HCT116 (cell line): ENCODE measurements at regions not wholly inside any gene's neighbourhood (a gene's known extent, or its start where the extent isn't known, plus 50 kb on each side); places are given as distances from the start of the nearest gene placed in this dataset.

Experiments used
- ATAC-seq: fragments of 200-7000 bp; cut with Tn5 transposase; 2 replicates; pipeline ENCODE4 v1.9.1; 2020; ENCODE audit warnings: mild to moderate bottlenecking, moderate library complexity
- BruUV-seq: library from RNA; stranded (reverse); fragments of 400-500 nt; replicated peaks from 2 replicates; lab custom pipeline; 2021; lab: Mats Ljungman, UMichigan
- CTCF ChIA-PET: fragments of 300-600 bp; sonication (Branson Sonifier 250); formaldehyde crosslinking; loops from one replicate; lab custom pipeline; 2021; ENCODE audit warnings: antibody characterized with exemption; lab: Charles Lee
- POLR2A ChIA-PET: fragments of 300-600, 350-600 bp; sonication (Branson Sonifier 250); formaldehyde crosslinking; loops from one replicate; lab custom pipeline; 2021; ENCODE audit warnings: antibody characterized with exemption; lab: Charles Lee
- RAD21 ChIA-PET, 2 experiments: fragments of 300-600 bp; sonication (Branson Sonifier 250); formaldehyde crosslinking; loops; one replicate each; lab custom pipeline; 2023; ENCODE audit warnings: low total read pairs in 2 of 2; ENCODE audit not compliant: uncharacterized antibody in 2 of 2, unreplicated experiment in 2 of 2, low non-redundant PET in 1 of 2; lab: Charles Lee
- DNase-seq: peaks from one replicate; pipeline ENCODE4 v3.0.0-alpha.2; 2010; ENCODE audit warnings: low read depth, low spot score
- H2AFZ ChIP-seq: fragments of 200-600 bp; shearing (Covaris generic), sonication (generic); 2 replicates; pipeline ENCODE4 v1.6.1; 2017; ENCODE audit warnings: low read depth, mixed run types, mixed read lengths, antibody characterized with exemption, low read length; ENCODE audit not compliant: poor library complexity, severe bottlenecking
- H3K27ac ChIP-seq: 2 replicates; pipeline ENCODE4 v1.5.1; 2012; ENCODE audit warnings: low read depth, low read length
- H3K27me3 ChIP-seq: fragments of 200-600 bp; sonication (generic); 2 replicates; pipeline ENCODE4 v1.6.1; 2016; ENCODE audit warnings: mixed run types, low read length, mixed read lengths; ENCODE audit not compliant: insufficient read depth
- H3K36me3 ChIP-seq, 2 experiments: fragments of 200-500 bp in 1 of 2; fragments of 200-600 bp in 1 of 2; sonication (Bioruptor generic) in 1 of 2; sonication (generic) in 1 of 2; 2 replicates each; pipeline versions ENCODE4 v1.5.1 to v1.6.1; 2014 to 2016; ENCODE audit warnings: low read length in 2 of 2, inconsistent platforms in 1 of 2, mixed read lengths in 1 of 2, mixed run types in 1 of 2; ENCODE audit not compliant: insufficient read depth in 2 of 2, control insufficient read depth in 1 of 2
- H3K4me1 ChIP-seq, 2 experiments: fragments of 200-600 bp in 1 of 2; sonication (generic) in 1 of 2; 2 replicates each; pipeline versions ENCODE4 v1.5.1 to v1.6.1; 2012 to 2017; ENCODE audit warnings: low read length in 2 of 2, inconsistent platforms in 1 of 2, mild to moderate bottlenecking in 1 of 2, mixed read lengths in 1 of 2, mixed run types in 1 of 2, moderate library complexity in 1 of 2; ENCODE audit not compliant: insufficient read depth in 2 of 2, control insufficient read depth in 1 of 2
- H3K4me2 ChIP-seq: fragments of 200-600 bp; sonication (generic); 2 replicates; pipeline ENCODE4 v1.6.1; 2017; ENCODE audit warnings: mixed run types, low read length, mixed read lengths
- H3K4me3 ChIP-seq, 2 experiments: fragments of 200-600 bp in 1 of 2; sonication (generic) in 1 of 2; replicated peaks in 1 of 2; 2 replicates each; pipeline ENCODE4 v1.5.1; 2011 to 2016; ENCODE audit warnings: low read length in 2 of 2, control low read depth in 1 of 2, low read depth in 1 of 2, mild to moderate bottlenecking in 1 of 2, mixed read lengths in 1 of 2, mixed run types in 1 of 2
- H3K79me2 ChIP-seq: fragments of 200-600 bp; sonication (generic); 2 replicates; pipeline ENCODE4 v1.6.1; 2017; ENCODE audit warnings: mild to moderate bottlenecking, mixed run types, low read length, moderate library complexity, mixed read lengths; ENCODE audit not compliant: insufficient read depth
- H3K9ac ChIP-seq: fragments of 200-600 bp; sonication (generic); 2 replicates; pipeline ENCODE4 v1.6.1; 2016; ENCODE audit warnings: low read length, mixed read lengths
- H3K9me2 ChIP-seq: fragments of 200-600 bp; sonication (generic), shearing (Covaris generic); 2 replicates; pipeline ENCODE4 v1.6.1; 2017; ENCODE audit warnings: mixed run types, mild to moderate bottlenecking, moderate library complexity; ENCODE audit not compliant: insufficient read depth
- H3K9me3 ChIP-seq, 2 experiments: fragments of 200-500 bp in 1 of 2; fragments of 200-600 bp in 1 of 2; sonication (Bioruptor generic) in 1 of 2; sonication (generic) in 1 of 2; 2 replicates each; pipeline ENCODE4 v1.6.1; 2014 to 2017; ENCODE audit warnings: low read length in 2 of 2, mixed read lengths in 2 of 2, inconsistent platforms in 1 of 2, low read depth in 1 of 2, mild to moderate bottlenecking in 1 of 2, mixed run types in 1 of 2, moderate library complexity in 1 of 2; ENCODE audit not compliant: control insufficient read depth in 1 of 2, insufficient read depth in 1 of 2
- H4K20me1 ChIP-seq: fragments of 200-600 bp; sonication (generic), shearing (Covaris generic); 2 replicates; pipeline ENCODE4 v1.6.1; 2017; ENCODE audit warnings: mixed run types, mild to moderate bottlenecking, moderate library complexity; ENCODE audit not compliant: insufficient read depth
- CBX3 ChIP-seq: IDR thresholded peaks from 2 replicates; pipeline ENCODE4 v1.6.1; 2012; ENCODE audit warnings: low read depth
- CEBPB ChIP-seq: IDR thresholded peaks from 2 replicates; pipeline ENCODE4 v1.6.1; 2012; ENCODE audit warnings: low read depth
- EGR1 ChIP-seq: IDR thresholded peaks from 2 replicates; pipeline ENCODE4 v1.6.1; 2012; ENCODE audit warnings: low read depth
- ELF1 ChIP-seq: IDR thresholded peaks from 2 replicates; pipeline ENCODE4 v1.6.1; 2012; ENCODE audit warnings: low read depth, borderline replicate concordance
- EZH2 ChIP-seq: fragments of 200-600 bp; sonication (generic); IDR thresholded peaks from 2 replicates; pipeline ENCODE4 v1.6.1; 2017; ENCODE audit warnings: antibody characterized with exemption, mixed run types
- JUND ChIP-seq: IDR thresholded peaks from 2 replicates; pipeline ENCODE4 v1.6.1; 2012
- POLR2A ChIP-seq: IDR thresholded peaks from 2 replicates; pipeline ENCODE4 v1.7.0; 2011; ENCODE audit warnings: borderline replicate concordance; ENCODE audit not compliant: insufficient read depth, insufficient read length; ENCODE audit errors: extremely low read depth
- POLR2AphosphoS5 ChIP-seq: IDR thresholded peaks from 2 replicates; pipeline ENCODE4 v1.6.1; 2011; ENCODE audit warnings: mild to moderate bottlenecking, low read depth, low read length, moderate library complexity
- RAD21 ChIP-seq: IDR thresholded peaks from 2 replicates; pipeline ENCODE4 v1.6.1; 2012; ENCODE audit warnings: low read depth, mild to moderate bottlenecking
- SIN3A ChIP-seq: IDR thresholded peaks from 2 replicates; pipeline ENCODE4 v1.6.1; 2012; ENCODE audit warnings: low read depth
- SP1 ChIP-seq: IDR thresholded peaks from 2 replicates; pipeline ENCODE4 v1.6.1; 2012; ENCODE audit warnings: low read depth
- SRF ChIP-seq: IDR thresholded peaks from 2 replicates; pipeline ENCODE4 v1.6.1; 2012; ENCODE audit warnings: low read depth
- TCF7L2 ChIP-seq: IDR thresholded peaks from 2 replicates; pipeline ENCODE4 v1.7.0; 2011; ENCODE audit warnings: borderline replicate concordance, inconsistent platforms; ENCODE audit not compliant: insufficient read depth, insufficient read length; ENCODE audit errors: extremely low read depth
- YY1 ChIP-seq: IDR thresholded peaks from 2 replicates; pipeline ENCODE4 v1.6.1; 2011; ENCODE audit warnings: low read length, low read depth, moderate library complexity, mild to moderate bottlenecking; ENCODE audit not compliant: insufficient replicate concordance; ENCODE audit errors: extremely low read depth
- ZFX ChIP-seq: fragments of 450-650 bp; IDR thresholded peaks from 2 replicates; pipeline ENCODE4 v1.6.1; 2017
- intact Hi-C: fragments of 100-400 bp; cut with micrococcal nuclease; formaldehyde crosslinking; loops from 2 replicates; pipeline ENCODE4 v1.10.0; 2022
- TF ChIP-seq, protein P1 (sequence below), 3 experiments: fragments of 200-600 bp in 1 of 3; sonication (generic) in 1 of 3; IDR thresholded peaks in 2 of 3; conservative IDR thresholded peaks in 1 of 3; 2 replicates each; pipeline ENCODE4 v1.5.1; 2012 to 2017; ENCODE audit warnings: low read depth in 2 of 3, low read length in 2 of 3, antibody characterized with exemption in 1 of 3, borderline replicate concordance in 1 of 3, control low read depth in 1 of 3, mild to moderate bottlenecking in 1 of 3, mixed read lengths in 1 of 3, mixed run types in 1 of 3, moderate library complexity in 1 of 3; ENCODE audit not compliant: insufficient read depth in 1 of 3
- TF ChIP-seq, protein P2 (sequence below): IDR thresholded peaks from 2 replicates; pipeline ENCODE4 v1.6.1; 2011; ENCODE audit warnings: mild to moderate bottlenecking, low read length, moderate library complexity; ENCODE audit not compliant: insufficient replicate concordance; ENCODE audit errors: extremely low read depth
- TF ChIP-seq, protein P3 (sequence below): IDR thresholded peaks from 2 replicates; pipeline ENCODE4 v1.6.1; 2012
- TF ChIP-seq, protein P4 (sequence below): IDR thresholded peaks from 2 replicates; pipeline ENCODE4 v1.6.1; 2012; ENCODE audit warnings: low read depth
- TF ChIP-seq, protein P5 (sequence below): IDR thresholded peaks from 2 replicates; pipeline ENCODE4 v1.6.1; 2012

DNA sequence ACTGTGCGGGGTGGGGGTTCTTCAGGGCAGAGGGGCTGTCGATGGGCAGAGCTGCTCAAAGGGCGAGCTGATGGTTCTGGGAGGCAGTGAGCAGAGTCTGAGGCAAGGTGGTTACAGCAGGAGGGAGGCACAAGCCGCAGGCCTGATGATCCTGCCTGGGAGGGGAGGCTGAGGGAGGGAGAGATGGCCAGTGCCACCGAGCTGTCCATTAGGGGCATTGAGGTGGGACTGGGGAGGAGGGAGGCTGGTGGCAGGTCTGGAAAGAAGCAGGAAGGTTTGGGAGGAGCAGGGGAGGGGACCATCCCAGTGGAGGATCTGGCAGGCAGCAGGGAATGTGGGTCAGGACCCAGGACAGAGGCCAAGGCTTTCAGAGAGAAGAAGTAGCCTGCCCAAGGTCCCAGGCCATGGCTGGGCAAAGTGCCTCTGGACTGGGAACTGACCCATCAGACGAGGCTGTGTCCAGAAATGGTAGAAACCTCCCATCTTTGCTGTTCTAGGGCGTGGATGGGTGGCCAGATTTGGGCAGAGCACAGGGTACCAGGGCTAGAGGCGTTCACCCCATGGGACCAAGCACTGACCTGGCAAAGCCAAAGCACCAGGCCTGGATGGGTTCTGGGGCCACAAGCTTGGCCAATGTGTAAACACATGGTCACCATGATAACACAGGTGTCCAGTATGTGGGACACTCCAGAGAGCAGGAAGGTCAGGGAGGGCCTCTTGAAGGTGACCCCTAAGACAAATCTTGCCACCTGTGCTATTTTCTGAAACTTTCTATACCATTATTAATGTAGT, 55.5 kb downstream of the INHBB start:
- no peaks in the 10 kb centered on the region for H3K79me2 ChIP-seq
- peaks cover 17 to 50% of the 10 kb centered on the region in 2 experiments for H3K4me1 ChIP-seq
- ATAC-seq (no peak), DNase-seq (no peak)
- intact Hi-C loops: no loop called here
- H4K20me1 ChIP-seq: no peaks in the 10 kb centered on the region
- POLR2A ChIA-PET: no interaction called here
- no peak for TF ChIP-seq EZH2
- TF ChIP-seq YY1: no peak
- TF ChIP-seq, protein P1, sequence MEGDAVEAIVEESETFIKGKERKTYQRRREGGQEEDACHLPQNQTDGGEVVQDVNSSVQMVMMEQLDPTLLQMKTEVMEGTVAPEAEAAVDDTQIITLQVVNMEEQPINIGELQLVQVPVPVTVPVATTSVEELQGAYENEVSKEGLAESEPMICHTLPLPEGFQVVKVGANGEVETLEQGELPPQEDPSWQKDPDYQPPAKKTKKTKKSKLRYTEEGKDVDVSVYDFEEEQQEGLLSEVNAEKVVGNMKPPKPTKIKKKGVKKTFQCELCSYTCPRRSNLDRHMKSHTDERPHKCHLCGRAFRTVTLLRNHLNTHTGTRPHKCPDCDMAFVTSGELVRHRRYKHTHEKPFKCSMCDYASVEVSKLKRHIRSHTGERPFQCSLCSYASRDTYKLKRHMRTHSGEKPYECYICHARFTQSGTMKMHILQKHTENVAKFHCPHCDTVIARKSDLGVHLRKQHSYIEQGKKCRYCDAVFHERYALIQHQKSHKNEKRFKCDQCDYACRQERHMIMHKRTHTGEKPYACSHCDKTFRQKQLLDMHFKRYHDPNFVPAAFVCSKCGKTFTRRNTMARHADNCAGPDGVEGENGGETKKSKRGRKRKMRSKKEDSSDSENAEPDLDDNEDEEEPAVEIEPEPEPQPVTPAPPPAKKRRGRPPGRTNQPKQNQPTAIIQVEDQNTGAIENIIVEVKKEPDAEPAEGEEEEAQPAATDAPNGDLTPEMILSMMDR (IDR thresholded peaks at IDR 0.05 in 2 of 3, conservative IDR thresholded peaks at IDR 0.05 in 1 of 3; ENCODE audit: borderline replicate concordance in 1 of 3, insufficient read depth in 1 of 3, low read depth in 2 of 3, low read length in 2 of 3): no peak
- no peak for TF ChIP-seq SP1
- TF ChIP-seq CEBPB: no peak
- no peak for TF ChIP-seq RAD21
- TF ChIP-seq, protein P2, sequence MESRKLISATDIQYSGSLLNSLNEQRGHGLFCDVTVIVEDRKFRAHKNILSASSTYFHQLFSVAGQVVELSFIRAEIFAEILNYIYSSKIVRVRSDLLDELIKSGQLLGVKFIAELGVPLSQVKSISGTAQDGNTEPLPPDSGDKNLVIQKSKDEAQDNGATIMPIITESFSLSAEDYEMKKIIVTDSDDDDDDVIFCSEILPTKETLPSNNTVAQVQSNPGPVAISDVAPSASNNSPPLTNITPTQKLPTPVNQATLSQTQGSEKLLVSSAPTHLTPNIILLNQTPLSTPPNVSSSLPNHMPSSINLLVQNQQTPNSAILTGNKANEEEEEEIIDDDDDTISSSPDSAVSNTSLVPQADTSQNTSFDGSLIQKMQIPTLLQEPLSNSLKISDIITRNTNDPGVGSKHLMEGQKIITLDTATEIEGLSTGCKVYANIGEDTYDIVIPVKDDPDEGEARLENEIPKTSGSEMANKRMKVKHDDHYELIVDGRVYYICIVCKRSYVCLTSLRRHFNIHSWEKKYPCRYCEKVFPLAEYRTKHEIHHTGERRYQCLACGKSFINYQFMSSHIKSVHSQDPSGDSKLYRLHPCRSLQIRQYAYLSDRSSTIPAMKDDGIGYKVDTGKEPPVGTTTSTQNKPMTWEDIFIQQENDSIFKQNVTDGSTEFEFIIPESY: no peak
- TF ChIP-seq ZFX: no peak
- no peak for TF ChIP-seq JUND
- TF ChIP-seq EGR1: no peak
- no peak for TF ChIP-seq TCF7L2
- TF ChIP-seq ELF1: no peak
- TF ChIP-seq, protein P3, sequence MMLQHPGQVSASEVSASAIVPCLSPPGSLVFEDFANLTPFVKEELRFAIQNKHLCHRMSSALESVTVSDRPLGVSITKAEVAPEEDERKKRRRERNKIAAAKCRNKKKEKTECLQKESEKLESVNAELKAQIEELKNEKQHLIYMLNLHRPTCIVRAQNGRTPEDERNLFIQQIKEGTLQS: no peak
- no peak for TF ChIP-seq POLR2A
- TF ChIP-seq POLR2AphosphoS5: no peak
- no peak for TF ChIP-seq SRF
- TF ChIP-seq, protein P4, sequence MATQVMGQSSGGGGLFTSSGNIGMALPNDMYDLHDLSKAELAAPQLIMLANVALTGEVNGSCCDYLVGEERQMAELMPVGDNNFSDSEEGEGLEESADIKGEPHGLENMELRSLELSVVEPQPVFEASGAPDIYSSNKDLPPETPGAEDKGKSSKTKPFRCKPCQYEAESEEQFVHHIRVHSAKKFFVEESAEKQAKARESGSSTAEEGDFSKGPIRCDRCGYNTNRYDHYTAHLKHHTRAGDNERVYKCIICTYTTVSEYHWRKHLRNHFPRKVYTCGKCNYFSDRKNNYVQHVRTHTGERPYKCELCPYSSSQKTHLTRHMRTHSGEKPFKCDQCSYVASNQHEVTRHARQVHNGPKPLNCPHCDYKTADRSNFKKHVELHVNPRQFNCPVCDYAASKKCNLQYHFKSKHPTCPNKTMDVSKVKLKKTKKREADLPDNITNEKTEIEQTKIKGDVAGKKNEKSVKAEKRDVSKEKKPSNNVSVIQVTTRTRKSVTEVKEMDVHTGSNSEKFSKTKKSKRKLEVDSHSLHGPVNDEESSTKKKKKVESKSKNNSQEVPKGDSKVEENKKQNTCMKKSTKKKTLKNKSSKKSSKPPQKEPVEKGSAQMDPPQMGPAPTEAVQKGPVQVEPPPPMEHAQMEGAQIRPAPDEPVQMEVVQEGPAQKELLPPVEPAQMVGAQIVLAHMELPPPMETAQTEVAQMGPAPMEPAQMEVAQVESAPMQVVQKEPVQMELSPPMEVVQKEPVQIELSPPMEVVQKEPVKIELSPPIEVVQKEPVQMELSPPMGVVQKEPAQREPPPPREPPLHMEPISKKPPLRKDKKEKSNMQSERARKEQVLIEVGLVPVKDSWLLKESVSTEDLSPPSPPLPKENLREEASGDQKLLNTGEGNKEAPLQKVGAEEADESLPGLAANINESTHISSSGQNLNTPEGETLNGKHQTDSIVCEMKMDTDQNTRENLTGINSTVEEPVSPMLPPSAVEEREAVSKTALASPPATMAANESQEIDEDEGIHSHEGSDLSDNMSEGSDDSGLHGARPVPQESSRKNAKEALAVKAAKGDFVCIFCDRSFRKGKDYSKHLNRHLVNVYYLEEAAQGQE: no peak
- TF ChIP-seq, protein P5, sequence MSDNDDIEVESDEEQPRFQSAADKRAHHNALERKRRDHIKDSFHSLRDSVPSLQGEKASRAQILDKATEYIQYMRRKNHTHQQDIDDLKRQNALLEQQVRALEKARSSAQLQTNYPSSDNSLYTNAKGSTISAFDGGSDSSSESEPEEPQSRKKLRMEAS: no peak
- TF ChIP-seq CBX3: no peak
- no peak for TF ChIP-seq SIN3A
- H3K4me2 ChIP-seq: no peak overlapping the region
- no peak overlapping the region for H3K9ac ChIP-seq
- H3K9me3 ChIP-seq: no peaks in the 10 kb centered on the region
- no peaks in the 10 kb centered on the region for H3K9me2 ChIP-seq
- CTCF ChIA-PET: no interaction called here
- RAD21 ChIA-PET: no interaction called here
- H3K27me3 ChIP-seq: no peaks in the 10 kb centered on the region
- H3K4me3 ChIP-seq: no peak overlapping the region
- no peaks in the 10 kb centered on the region for H3K36me3 ChIP-seq
- BruUV-seq: no TSS peak
- no peak overlapping the region for H3K27ac ChIP-seq
- H2AFZ ChIP-seq: no peak overlapping the region
